GM06990 (cell line): ENCODE measurements at regions not wholly inside any gene's neighbourhood (a gene's known extent, or its start where the extent isn't known, plus 50 kb on each side); places are given as distances from the start of the nearest gene placed in this dataset.

Experiments used
- DNase-seq: peaks from one replicate; pipeline ENCODE4 v3.0.0-alpha.2; 2011; ENCODE audit not compliant: insufficient read length; ENCODE audit errors: extremely low read depth
- H3K27me3 ChIP-seq: replicated peaks from 2 replicates; pipeline ENCODE4 v1.6.0; 2011; ENCODE audit warnings: low read length; ENCODE audit not compliant: control insufficient read depth, insufficient read depth
- H3K36me3 ChIP-seq: 2 replicates; pipeline ENCODE4 v1.5.1; 2011; ENCODE audit warnings: low read length; ENCODE audit not compliant: control insufficient read depth, insufficient read depth
- H3K4me3 ChIP-seq: replicated peaks from 2 replicates; pipeline ENCODE4 v1.5.1; 2011; ENCODE audit warnings: low read depth, mild to moderate bottlenecking, control low read depth, low read length
- TF ChIP-seq, protein P1 (sequence below): IDR thresholded peaks from 2 replicates; pipeline ENCODE4 v1.5.1; 2011; ENCODE audit warnings: low read length, control low read depth, mild to moderate bottlenecking, inconsistent platforms; ENCODE audit not compliant: insufficient read depth, poor library complexity, severe bottlenecking

- Histone ChIP-seq H3K36me3 (no peaks in the 10 kb centered on the region), H3K4me3 (no peak overlapping the region), H3K27me3 (no peaks in the 10 kb centered on the region)
- TF ChIP-seq, protein P1, sequence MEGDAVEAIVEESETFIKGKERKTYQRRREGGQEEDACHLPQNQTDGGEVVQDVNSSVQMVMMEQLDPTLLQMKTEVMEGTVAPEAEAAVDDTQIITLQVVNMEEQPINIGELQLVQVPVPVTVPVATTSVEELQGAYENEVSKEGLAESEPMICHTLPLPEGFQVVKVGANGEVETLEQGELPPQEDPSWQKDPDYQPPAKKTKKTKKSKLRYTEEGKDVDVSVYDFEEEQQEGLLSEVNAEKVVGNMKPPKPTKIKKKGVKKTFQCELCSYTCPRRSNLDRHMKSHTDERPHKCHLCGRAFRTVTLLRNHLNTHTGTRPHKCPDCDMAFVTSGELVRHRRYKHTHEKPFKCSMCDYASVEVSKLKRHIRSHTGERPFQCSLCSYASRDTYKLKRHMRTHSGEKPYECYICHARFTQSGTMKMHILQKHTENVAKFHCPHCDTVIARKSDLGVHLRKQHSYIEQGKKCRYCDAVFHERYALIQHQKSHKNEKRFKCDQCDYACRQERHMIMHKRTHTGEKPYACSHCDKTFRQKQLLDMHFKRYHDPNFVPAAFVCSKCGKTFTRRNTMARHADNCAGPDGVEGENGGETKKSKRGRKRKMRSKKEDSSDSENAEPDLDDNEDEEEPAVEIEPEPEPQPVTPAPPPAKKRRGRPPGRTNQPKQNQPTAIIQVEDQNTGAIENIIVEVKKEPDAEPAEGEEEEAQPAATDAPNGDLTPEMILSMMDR = no peak
- DNase-seq = no peak
Observed at GRCh38 chr1:191151321-191151807, 673.7 kb upstream of the BRINP3 start.

DNA sequence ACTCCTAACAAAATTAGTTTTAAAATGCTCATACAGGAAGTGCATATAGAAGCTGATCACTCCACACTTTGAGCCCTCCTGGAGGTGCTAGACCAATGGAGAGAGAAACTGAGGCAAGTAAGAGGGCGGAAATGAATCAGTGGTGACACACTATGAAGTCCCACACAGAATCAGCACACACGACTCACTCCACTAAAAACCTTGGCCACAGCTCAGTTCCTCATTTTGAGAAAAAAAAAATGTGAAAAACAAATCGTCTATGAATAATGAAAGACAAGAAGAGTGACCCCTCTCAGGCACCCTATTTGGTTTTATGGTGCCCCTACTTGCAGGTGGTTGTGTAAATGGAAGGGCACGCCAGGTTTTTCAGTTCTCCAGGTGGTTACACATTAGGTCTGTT is 675.1 kb upstream of the BRINP3 start:
- Histone ChIP-seq H3K27me3 (no peaks in the 10 kb centered on the region), H3K4me3 (no peak overlapping the region), H3K36me3 (no peaks in the 10 kb centered on the region)
- TF ChIP-seq, protein P1 = no peak
- no peak for DNase-seq

DNA sequence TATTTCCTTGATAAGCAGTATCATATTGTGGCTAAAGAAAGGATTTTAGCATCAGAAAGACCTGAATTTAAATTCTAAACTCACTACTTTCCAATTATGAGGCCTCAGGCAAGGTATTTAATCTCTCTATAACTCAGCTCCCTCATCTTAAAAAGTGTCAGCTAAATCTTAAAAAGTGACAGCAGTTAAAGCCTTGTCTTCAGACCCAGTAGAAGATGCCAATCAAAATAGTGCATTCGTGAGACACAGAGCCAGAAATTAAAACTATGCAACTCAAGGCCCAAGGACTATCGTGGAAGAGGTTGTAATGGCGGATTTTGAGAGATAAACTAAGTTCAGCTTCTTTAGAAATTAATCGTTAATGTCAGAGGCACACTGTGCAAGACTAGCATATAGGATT is 677.5 kb upstream of the BRINP3 start:
- Histone ChIP-seq H3K27me3 (no peaks in the 10 kb centered on the region), H3K4me3 (no peak overlapping the region), H3K36me3 (no peaks in the 10 kb centered on the region)
- no peak for DNase-seq
- TF ChIP-seq, protein P1 = no peak

DNA sequence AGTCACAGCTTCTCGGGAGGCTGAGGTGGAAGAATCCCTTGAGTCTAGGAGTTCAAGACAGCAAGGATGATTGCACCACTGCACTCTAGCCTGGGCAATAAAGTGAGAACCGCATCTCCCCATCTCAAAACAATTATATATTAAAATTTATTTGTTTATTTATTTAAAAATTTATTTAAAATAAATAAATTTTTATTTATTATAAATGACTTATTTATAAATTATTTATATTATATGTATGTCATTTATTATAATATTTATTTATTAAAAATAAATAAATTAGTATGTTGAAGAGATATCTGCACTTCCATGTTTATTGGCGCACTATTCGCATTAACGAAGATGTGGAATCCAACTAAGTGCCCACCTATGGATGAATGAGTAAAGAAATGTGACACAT is 683.2 kb upstream of the BRINP3 start:
- H3K27me3 ChIP-seq = no peaks in the 10 kb centered on the region
- TF ChIP-seq, protein P1 = no peak
- no peaks in the 10 kb centered on the region for H3K36me3 ChIP-seq
- DNase-seq = no peak
- no peak overlapping the region for H3K4me3 ChIP-seq

DNA sequence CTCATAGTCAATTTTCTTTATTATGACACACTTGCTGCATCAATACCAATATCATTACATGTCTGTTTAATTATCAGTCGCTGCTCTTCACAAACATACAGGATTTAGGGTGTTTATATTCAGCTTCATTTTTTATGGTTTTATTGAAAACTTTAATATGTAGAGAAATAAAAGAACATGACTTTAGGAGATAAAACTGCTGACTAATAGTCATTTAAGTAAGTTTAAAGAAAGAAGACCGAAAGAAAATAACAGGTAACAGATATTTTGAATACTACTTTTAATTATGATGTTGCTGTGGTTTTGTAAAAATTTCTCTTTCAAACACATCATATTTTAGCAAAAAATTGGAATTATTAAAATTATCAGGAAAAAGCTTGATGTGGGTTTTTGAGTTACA is 685.1 kb upstream of the BRINP3 start:
- Histone ChIP-seq H3K4me3 (no peak overlapping the region), H3K36me3 (no peaks in the 10 kb centered on the region), H3K27me3 (no peaks in the 10 kb centered on the region)
- TF ChIP-seq, protein P1 = no peak
- DNase-seq = no peak

- TF ChIP-seq, protein P1 = no peak
- Histone ChIP-seq H3K4me3 (no peak overlapping the region), H3K27me3 (no peaks in the 10 kb centered on the region), H3K36me3 (no peaks in the 10 kb centered on the region)
- DNase-seq = no peak
Observed at GRCh38 chr1:191163621-191164020, 686.0 kb upstream of the BRINP3 start.
